Nephron progenitor cell (in vitro differentiated cells): ENCODE measurements at regions not wholly inside any gene's neighbourhood (a gene's known extent, or its start where the extent isn't known, plus 50 kb on each side); places are given as distances from the start of the nearest gene placed in this dataset.
A peak's percentile ranks its signal among the peaks of the same experiment; 100 is the strongest.

Experiments
- DNase-seq: peaks from one replicate; pipeline ENCODE4 v3.0.0; 2021
- H3K27ac Mint-ChIP-seq: 2 replicates; pipeline ENCODE4 v1.8.0; 2021; ENCODE audit warnings: mild to moderate bottlenecking, moderate library complexity, mixed read lengths
- H3K27me3 Mint-ChIP-seq: 2 replicates; pipeline ENCODE4 v1.8.0; 2021; ENCODE audit warnings: mild to moderate bottlenecking, low read depth, mixed read lengths; ENCODE audit not compliant: poor library complexity
- H3K36me3 Mint-ChIP-seq: 2 replicates; pipeline ENCODE4 v1.8.0; 2021; ENCODE audit warnings: low read depth, mixed read lengths
- H3K4me1 Mint-ChIP-seq: 2 replicates; pipeline ENCODE4 v1.8.0; 2021; ENCODE audit warnings: mixed read lengths
- H3K4me3 Mint-ChIP-seq: 2 replicates; pipeline ENCODE4 v1.8.0; 2021; ENCODE audit warnings: mild to moderate bottlenecking, moderate library complexity, mixed read lengths
- H3K9me3 Mint-ChIP-seq: 2 replicates; pipeline ENCODE4 v1.8.0; 2021; ENCODE audit warnings: mild to moderate bottlenecking, moderate library complexity, mixed read lengths
- CTCF ChIP-seq: fragments of 200-600 bp; sonication (generic); IDR thresholded peaks from 2 replicates; pipeline ENCODE4 v1.5.0; 2021; ENCODE audit warnings: antibody characterized with exemption

DNA sequence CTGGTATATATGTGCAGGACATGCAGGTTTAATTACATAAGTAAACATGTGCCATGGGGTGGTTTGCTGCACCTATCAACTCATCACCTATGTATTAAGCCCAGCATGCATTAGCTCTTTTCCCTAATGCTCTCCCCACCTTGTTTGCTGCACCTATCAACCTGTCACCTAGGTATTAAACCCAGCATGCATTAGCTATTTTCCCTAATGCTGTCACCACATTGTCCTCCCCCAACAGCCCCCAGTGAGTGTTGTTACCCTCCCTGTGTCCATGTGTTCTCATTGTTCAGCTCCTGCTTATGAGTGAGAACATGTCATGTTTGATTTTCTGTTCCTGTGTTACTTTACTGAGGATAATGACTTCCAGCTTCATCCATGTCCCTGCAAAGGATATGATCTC is 300.5 kb downstream of the ANKRD7 start:
- H3K27ac Mint-ChIP-seq = no peak overlapping the region
- no peak for TF ChIP-seq CTCF
- no peaks in the 10 kb centered on the region for H3K9me3 Mint-ChIP-seq
- no peaks in the 10 kb centered on the region for H3K4me1 Mint-ChIP-seq
- H3K27me3 Mint-ChIP-seq = no peaks in the 10 kb centered on the region
- no peak overlapping the region for H3K4me3 Mint-ChIP-seq
- H3K36me3 Mint-ChIP-seq = no peaks in the 10 kb centered on the region
- DNase-seq = no peak

- no peaks in the 10 kb centered on the region for H3K36me3 Mint-ChIP-seq
- H3K27ac Mint-ChIP-seq = no peak overlapping the region
- no peak for DNase-seq
- H3K4me1 Mint-ChIP-seq = no peaks in the 10 kb centered on the region
- H3K27me3 Mint-ChIP-seq = no peaks in the 10 kb centered on the region
- no peak for TF ChIP-seq CTCF
- H3K4me3 Mint-ChIP-seq = no peak overlapping the region
- no peaks in the 10 kb centered on the region for H3K9me3 Mint-ChIP-seq
Measured at GRCh38 chr7:118531566-118531965, 307.1 kb downstream of the ANKRD7 start.

DNA sequence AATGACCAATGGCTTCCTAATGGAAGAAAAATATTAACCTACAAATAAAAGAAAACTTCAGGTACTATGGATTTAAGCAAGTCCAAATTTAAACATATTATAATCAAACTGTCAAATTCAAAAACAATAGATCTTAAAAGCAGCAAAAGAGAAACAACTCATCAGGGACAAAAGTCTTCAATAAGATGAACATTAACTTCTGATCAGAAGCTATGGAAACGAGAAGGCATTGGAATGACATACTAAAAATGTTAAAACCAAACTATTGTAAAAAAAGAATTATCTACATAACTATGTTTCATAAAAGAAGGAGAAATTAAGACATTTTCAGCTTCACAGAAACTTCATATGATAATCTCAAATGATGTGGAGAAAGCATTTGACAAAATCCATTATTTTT is 334.7 kb downstream of the ANKRD7 start:
- no peak for DNase-seq
- Mint-ChIP-seq H3K27ac (no peak overlapping the region), H3K4me3 (no peak overlapping the region), H3K36me3 (no peaks in the 10 kb centered on the region), H3K9me3 (peaks cover 22% of the 10 kb centered on the region), H3K4me1 (no peaks in the 10 kb centered on the region), H3K27me3 (no peaks in the 10 kb centered on the region)
- no peak for TF ChIP-seq CTCF

- H3K4me3 Mint-ChIP-seq = no peak overlapping the region
- no peak for DNase-seq
- H3K36me3 Mint-ChIP-seq = no peaks in the 10 kb centered on the region
- H3K9me3 Mint-ChIP-seq = peaks cover 18% of the 10 kb centered on the region
- TF ChIP-seq CTCF = no peak
- no peak overlapping the region for H3K27ac Mint-ChIP-seq
- H3K27me3 Mint-ChIP-seq = no peaks in the 10 kb centered on the region
- no peaks in the 10 kb centered on the region for H3K4me1 Mint-ChIP-seq
Measured at GRCh38 chr7:118563311-118563710, 338.8 kb downstream of the ANKRD7 start.

- no peak overlapping the region for H3K27ac Mint-ChIP-seq
- H3K9me3 Mint-ChIP-seq = peaks cover 6% of the 10 kb centered on the region
- no peak for DNase-seq
- H3K4me1 Mint-ChIP-seq = peaks cover 5% of the 10 kb centered on the region
- no peaks in the 10 kb centered on the region for H3K27me3 Mint-ChIP-seq
- H3K36me3 Mint-ChIP-seq = no peaks in the 10 kb centered on the region
- no peak for TF ChIP-seq CTCF
- no peak overlapping the region for H3K4me3 Mint-ChIP-seq
Measured at GRCh38 chr7:118572604-118573003, 348.1 kb downstream of the ANKRD7 start.

DNA sequence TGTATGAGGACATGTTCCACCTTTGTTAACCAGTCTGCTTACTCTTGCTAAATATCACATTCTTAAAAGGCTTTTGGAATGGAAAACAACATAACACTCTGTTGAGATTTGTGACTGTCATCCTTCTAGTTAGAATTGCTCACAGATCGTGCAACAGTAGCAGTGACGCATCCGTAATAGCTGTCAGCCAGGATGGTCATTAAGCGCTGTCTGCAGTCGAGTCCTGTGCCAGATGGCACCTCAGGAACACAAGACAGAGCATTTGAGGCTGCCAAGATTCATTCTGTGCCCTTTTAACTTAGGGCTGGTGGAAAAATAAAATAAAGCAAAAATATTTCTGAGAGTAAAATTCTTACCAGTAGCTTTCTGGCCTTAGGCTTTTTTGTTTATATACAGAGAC is 348.6 kb downstream of the ANKRD7 start:
- Mint-ChIP-seq H3K9me3 (peaks cover 6% of the 10 kb centered on the region), H3K27me3 (no peaks in the 10 kb centered on the region), H3K4me3 (no peak overlapping the region), H3K27ac (no peak overlapping the region), H3K36me3 (no peaks in the 10 kb centered on the region), H3K4me1 (peaks cover 5% of the 10 kb centered on the region)
- DNase-seq = peak; percentile 3
- TF ChIP-seq CTCF = no peak
